HCT116 (cell line): ENCODE measurements at regions not wholly inside any gene's neighbourhood (a gene's known extent, or its start where the extent isn't known, plus 50 kb on each side); places are given as distances from the start of the nearest gene placed in this dataset.

Source experiments
- ATAC-seq: fragments of 200-7000 bp; cut with Tn5 transposase; 2 replicates; pipeline ENCODE4 v1.9.1; 2020; ENCODE audit warnings: mild to moderate bottlenecking, moderate library complexity
- BruUV-seq: library from RNA; stranded (reverse); fragments of 400-500 nt; replicated peaks from 2 replicates; lab custom pipeline; 2021; lab: Mats Ljungman, UMichigan
- CTCF ChIA-PET: fragments of 300-600 bp; sonication (Branson Sonifier 250); formaldehyde crosslinking; loops from one replicate; lab custom pipeline; 2021; ENCODE audit warnings: antibody characterized with exemption; lab: Charles Lee
- POLR2A ChIA-PET: fragments of 300-600, 350-600 bp; sonication (Branson Sonifier 250); formaldehyde crosslinking; loops from one replicate; lab custom pipeline; 2021; ENCODE audit warnings: antibody characterized with exemption; lab: Charles Lee
- RAD21 ChIA-PET, 2 experiments: fragments of 300-600 bp; sonication (Branson Sonifier 250); formaldehyde crosslinking; loops; one replicate each; lab custom pipeline; 2023; ENCODE audit warnings: low total read pairs in 2 of 2; ENCODE audit not compliant: uncharacterized antibody in 2 of 2, unreplicated experiment in 2 of 2, low non-redundant PET in 1 of 2; lab: Charles Lee
- DNase-seq: peaks from one replicate; pipeline ENCODE4 v3.0.0-alpha.2; 2010; ENCODE audit warnings: low read depth, low spot score
- H2AFZ ChIP-seq: fragments of 200-600 bp; shearing (Covaris generic), sonication (generic); 2 replicates; pipeline ENCODE4 v1.6.1; 2017; ENCODE audit warnings: low read depth, mixed run types, mixed read lengths, antibody characterized with exemption, low read length; ENCODE audit not compliant: poor library complexity, severe bottlenecking
- H3K27ac ChIP-seq: 2 replicates; pipeline ENCODE4 v1.5.1; 2012; ENCODE audit warnings: low read depth, low read length
- H3K27me3 ChIP-seq: fragments of 200-600 bp; sonication (generic); 2 replicates; pipeline ENCODE4 v1.6.1; 2016; ENCODE audit warnings: mixed run types, low read length, mixed read lengths; ENCODE audit not compliant: insufficient read depth
- H3K36me3 ChIP-seq, 2 experiments: fragments of 200-500 bp in 1 of 2; fragments of 200-600 bp in 1 of 2; sonication (Bioruptor generic) in 1 of 2; sonication (generic) in 1 of 2; 2 replicates each; pipeline versions ENCODE4 v1.5.1 to v1.6.1; 2014 to 2016; ENCODE audit warnings: low read length in 2 of 2, inconsistent platforms in 1 of 2, mixed read lengths in 1 of 2, mixed run types in 1 of 2; ENCODE audit not compliant: insufficient read depth in 2 of 2, control insufficient read depth in 1 of 2
- H3K4me1 ChIP-seq, 2 experiments: fragments of 200-600 bp in 1 of 2; sonication (generic) in 1 of 2; 2 replicates each; pipeline versions ENCODE4 v1.5.1 to v1.6.1; 2012 to 2017; ENCODE audit warnings: low read length in 2 of 2, inconsistent platforms in 1 of 2, mild to moderate bottlenecking in 1 of 2, mixed read lengths in 1 of 2, mixed run types in 1 of 2, moderate library complexity in 1 of 2; ENCODE audit not compliant: insufficient read depth in 2 of 2, control insufficient read depth in 1 of 2
- H3K4me2 ChIP-seq: fragments of 200-600 bp; sonication (generic); 2 replicates; pipeline ENCODE4 v1.6.1; 2017; ENCODE audit warnings: mixed run types, low read length, mixed read lengths
- H3K4me3 ChIP-seq, 2 experiments: fragments of 200-600 bp in 1 of 2; sonication (generic) in 1 of 2; replicated peaks in 1 of 2; 2 replicates each; pipeline ENCODE4 v1.5.1; 2011 to 2016; ENCODE audit warnings: low read length in 2 of 2, control low read depth in 1 of 2, low read depth in 1 of 2, mild to moderate bottlenecking in 1 of 2, mixed read lengths in 1 of 2, mixed run types in 1 of 2
- H3K79me2 ChIP-seq: fragments of 200-600 bp; sonication (generic); 2 replicates; pipeline ENCODE4 v1.6.1; 2017; ENCODE audit warnings: mild to moderate bottlenecking, mixed run types, low read length, moderate library complexity, mixed read lengths; ENCODE audit not compliant: insufficient read depth
- H3K9ac ChIP-seq: fragments of 200-600 bp; sonication (generic); 2 replicates; pipeline ENCODE4 v1.6.1; 2016; ENCODE audit warnings: low read length, mixed read lengths
- H3K9me2 ChIP-seq: fragments of 200-600 bp; sonication (generic), shearing (Covaris generic); 2 replicates; pipeline ENCODE4 v1.6.1; 2017; ENCODE audit warnings: mixed run types, mild to moderate bottlenecking, moderate library complexity; ENCODE audit not compliant: insufficient read depth
- H3K9me3 ChIP-seq, 2 experiments: fragments of 200-500 bp in 1 of 2; fragments of 200-600 bp in 1 of 2; sonication (Bioruptor generic) in 1 of 2; sonication (generic) in 1 of 2; 2 replicates each; pipeline ENCODE4 v1.6.1; 2014 to 2017; ENCODE audit warnings: low read length in 2 of 2, mixed read lengths in 2 of 2, inconsistent platforms in 1 of 2, low read depth in 1 of 2, mild to moderate bottlenecking in 1 of 2, mixed run types in 1 of 2, moderate library complexity in 1 of 2; ENCODE audit not compliant: control insufficient read depth in 1 of 2, insufficient read depth in 1 of 2
- H4K20me1 ChIP-seq: fragments of 200-600 bp; sonication (generic), shearing (Covaris generic); 2 replicates; pipeline ENCODE4 v1.6.1; 2017; ENCODE audit warnings: mixed run types, mild to moderate bottlenecking, moderate library complexity; ENCODE audit not compliant: insufficient read depth
- CBX3 ChIP-seq: IDR thresholded peaks from 2 replicates; pipeline ENCODE4 v1.6.1; 2012; ENCODE audit warnings: low read depth
- CEBPB ChIP-seq: IDR thresholded peaks from 2 replicates; pipeline ENCODE4 v1.6.1; 2012; ENCODE audit warnings: low read depth
- EGR1 ChIP-seq: IDR thresholded peaks from 2 replicates; pipeline ENCODE4 v1.6.1; 2012; ENCODE audit warnings: low read depth
- ELF1 ChIP-seq: IDR thresholded peaks from 2 replicates; pipeline ENCODE4 v1.6.1; 2012; ENCODE audit warnings: low read depth, borderline replicate concordance
- FOSL1 ChIP-seq: IDR thresholded peaks from 2 replicates; pipeline ENCODE4 v1.6.1; 2012; ENCODE audit warnings: low read depth
- POLR2A ChIP-seq: IDR thresholded peaks from 2 replicates; pipeline ENCODE4 v1.7.0; 2011; ENCODE audit warnings: borderline replicate concordance; ENCODE audit not compliant: insufficient read depth, insufficient read length; ENCODE audit errors: extremely low read depth
- POLR2AphosphoS5 ChIP-seq: IDR thresholded peaks from 2 replicates; pipeline ENCODE4 v1.6.1; 2011; ENCODE audit warnings: mild to moderate bottlenecking, low read depth, low read length, moderate library complexity
- SRF ChIP-seq: IDR thresholded peaks from 2 replicates; pipeline ENCODE4 v1.6.1; 2012; ENCODE audit warnings: low read depth
- YY1 ChIP-seq: IDR thresholded peaks from 2 replicates; pipeline ENCODE4 v1.6.1; 2011; ENCODE audit warnings: low read length, low read depth, moderate library complexity, mild to moderate bottlenecking; ENCODE audit not compliant: insufficient replicate concordance; ENCODE audit errors: extremely low read depth
- intact Hi-C: fragments of 100-400 bp; cut with micrococcal nuclease; formaldehyde crosslinking; loops from 2 replicates; pipeline ENCODE4 v1.10.0; 2022
- TF ChIP-seq, protein P1 (sequence below): IDR thresholded peaks from 2 replicates; pipeline ENCODE4 v1.6.1; 2012
- TF ChIP-seq, protein P2 (sequence below): IDR thresholded peaks from 2 replicates; pipeline ENCODE4 v1.6.1; 2011; ENCODE audit warnings: mild to moderate bottlenecking, low read length, moderate library complexity; ENCODE audit not compliant: insufficient replicate concordance; ENCODE audit errors: extremely low read depth

GRCh38 chr14:99009871-99010270, 262.1 kb downstream of the BCL11B start:
- ATAC-seq (no peak), DNase-seq (no peak)
- ChIA-PET RAD21 (no interaction called here), POLR2A (no interaction called here), CTCF (no interaction called here)
- H3K4me2 ChIP-seq, result no peak overlapping the region
- H3K27ac ChIP-seq, result no peak overlapping the region
- H3K36me3 ChIP-seq, result no peaks in the 10 kb centered on the region
- BruUV-seq, result no TSS peak
- no peaks in the 10 kb centered on the region for H3K79me2 ChIP-seq
- intact Hi-C loops, result no loop called here
- H3K4me1 ChIP-seq, result no peaks in the 10 kb centered on the region
- no peaks in the 10 kb centered on the region for H4K20me1 ChIP-seq
- no peaks in the 10 kb centered on the region for H3K9me3 ChIP-seq
- H3K4me3 ChIP-seq, result no peak overlapping the region
- no peaks in the 10 kb centered on the region for H3K9me2 ChIP-seq
- H3K27me3 ChIP-seq, result no peaks in the 10 kb centered on the region
- no peak for TF ChIP-seq FOSL1
- TF ChIP-seq CBX3, result no peak
- no peak for TF ChIP-seq ELF1
- no peak for TF ChIP-seq SRF
- TF ChIP-seq POLR2A, result no peak
- no peak for TF ChIP-seq CEBPB
- no peak for TF ChIP-seq POLR2AphosphoS5
- no peak for TF ChIP-seq EGR1
- TF ChIP-seq, protein P1, sequence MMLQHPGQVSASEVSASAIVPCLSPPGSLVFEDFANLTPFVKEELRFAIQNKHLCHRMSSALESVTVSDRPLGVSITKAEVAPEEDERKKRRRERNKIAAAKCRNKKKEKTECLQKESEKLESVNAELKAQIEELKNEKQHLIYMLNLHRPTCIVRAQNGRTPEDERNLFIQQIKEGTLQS, result no peak
- TF ChIP-seq YY1, result no peak
- TF ChIP-seq, protein P2, sequence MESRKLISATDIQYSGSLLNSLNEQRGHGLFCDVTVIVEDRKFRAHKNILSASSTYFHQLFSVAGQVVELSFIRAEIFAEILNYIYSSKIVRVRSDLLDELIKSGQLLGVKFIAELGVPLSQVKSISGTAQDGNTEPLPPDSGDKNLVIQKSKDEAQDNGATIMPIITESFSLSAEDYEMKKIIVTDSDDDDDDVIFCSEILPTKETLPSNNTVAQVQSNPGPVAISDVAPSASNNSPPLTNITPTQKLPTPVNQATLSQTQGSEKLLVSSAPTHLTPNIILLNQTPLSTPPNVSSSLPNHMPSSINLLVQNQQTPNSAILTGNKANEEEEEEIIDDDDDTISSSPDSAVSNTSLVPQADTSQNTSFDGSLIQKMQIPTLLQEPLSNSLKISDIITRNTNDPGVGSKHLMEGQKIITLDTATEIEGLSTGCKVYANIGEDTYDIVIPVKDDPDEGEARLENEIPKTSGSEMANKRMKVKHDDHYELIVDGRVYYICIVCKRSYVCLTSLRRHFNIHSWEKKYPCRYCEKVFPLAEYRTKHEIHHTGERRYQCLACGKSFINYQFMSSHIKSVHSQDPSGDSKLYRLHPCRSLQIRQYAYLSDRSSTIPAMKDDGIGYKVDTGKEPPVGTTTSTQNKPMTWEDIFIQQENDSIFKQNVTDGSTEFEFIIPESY, result no peak
- H2AFZ ChIP-seq, result no peak overlapping the region
- H3K9ac ChIP-seq, result no peak overlapping the region
